Testis (tissue), 2 donors: ENCODE measurements at regions not wholly inside any gene's neighbourhood (a gene's known extent, or its start where the extent isn't known, plus 50 kb on each side); places are given as distances from the start of the nearest gene placed in this dataset.

ENCODE experiments used
- DNase-seq: peaks from one replicate; pipeline ENCODE4 v3.0.0-alpha.2; 2019
- H3K27ac ChIP-seq, 2 donors: fragments of 200-600 bp; sonication (generic); one replicate each; pipeline ENCODE4 v1.5.1; 2019
- H3K27me3 ChIP-seq: fragments of 200-600 bp; sonication (generic); one replicate; pipeline ENCODE4 v1.5.1; 2019
- H3K36me3 ChIP-seq: fragments of 200-600 bp; sonication (generic); one replicate; pipeline ENCODE4 v1.5.1; 2017; ENCODE audit warnings: low read depth; ENCODE audit errors: missing control alignments
- H3K4me1 ChIP-seq: fragments of 200-600 bp; sonication (generic); one replicate; pipeline ENCODE4 v1.5.1; 2019
- H3K4me3 ChIP-seq, 2 donors: fragments of 200-600 bp; sonication (generic); one replicate each; pipeline ENCODE4 v1.5.1; 2017 to 2019
- H3K9me3 ChIP-seq: fragments of 200-600 bp; sonication (generic); one replicate; pipeline ENCODE4 v1.5.1; 2017
- POLR2A ChIP-seq: fragments of 450-650 bp; IDR thresholded peaks from one replicate; pipeline ENCODE4 v1.6.1; 2017; ENCODE audit warnings: antibody characterized with exemption, mild to moderate bottlenecking, moderate library complexity
- WGBS, 2 donors: methylation state at CpG; one replicate each; pipeline ENCODE4 v1.1.5; 2018; 5-methylcytosine and 5-hydroxymethylcytosine counted together
- intact Hi-C: fragments of 100-400 bp; cut with DNase I; formaldehyde crosslinking; loops from one replicate; pipeline ENCODE4 v1.15.1; 2023; ENCODE audit warnings: low total_unique reads
- TF ChIP-seq, protein P1 (sequence below), 3 experiments: fragments of 450-650 bp in 2 of 3; fragments of 200-600 bp in 1 of 3; sonication (generic) in 1 of 3; IDR thresholded peaks; one replicate each; pipeline ENCODE4 v1.5.1; 2016 to 2019; ENCODE audit warnings: antibody characterized with exemption in 3 of 3, mild to moderate bottlenecking in 2 of 3, moderate library complexity in 1 of 3

DNA sequence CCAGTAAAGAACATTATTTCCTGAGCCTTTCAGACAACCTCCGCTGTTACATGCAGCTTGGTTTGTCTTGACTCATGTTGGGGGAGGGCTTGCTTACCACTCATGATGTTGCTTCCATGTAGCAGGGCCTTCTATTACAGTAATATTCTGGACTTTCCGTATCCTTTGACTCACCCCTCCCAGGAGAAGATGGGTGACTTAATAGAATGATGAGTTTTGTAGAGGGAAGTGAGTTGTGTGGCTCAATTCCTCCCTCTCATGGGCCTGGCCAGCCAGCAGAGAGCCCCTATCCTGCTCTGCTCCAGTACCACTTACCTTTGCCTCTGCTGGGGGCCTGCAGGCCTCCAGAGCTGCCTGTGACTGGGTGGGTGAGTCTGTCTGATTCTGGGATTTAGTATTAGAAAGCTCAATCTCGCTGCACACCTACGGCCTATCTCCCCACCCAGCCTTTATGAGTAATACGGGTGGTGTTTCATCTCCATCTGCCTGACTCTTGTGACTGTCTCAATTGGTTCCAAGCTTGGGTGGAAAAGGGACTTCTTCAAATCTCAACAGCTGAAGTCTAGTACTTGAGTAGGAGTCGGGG is 52.6 kb upstream of the KLF9 start:
- H3K27ac ChIP-seq, result no peak overlapping the region
- intact Hi-C loops, result no loop called here
- TF ChIP-seq POLR2A, result no peak
- TF ChIP-seq, protein P1, sequence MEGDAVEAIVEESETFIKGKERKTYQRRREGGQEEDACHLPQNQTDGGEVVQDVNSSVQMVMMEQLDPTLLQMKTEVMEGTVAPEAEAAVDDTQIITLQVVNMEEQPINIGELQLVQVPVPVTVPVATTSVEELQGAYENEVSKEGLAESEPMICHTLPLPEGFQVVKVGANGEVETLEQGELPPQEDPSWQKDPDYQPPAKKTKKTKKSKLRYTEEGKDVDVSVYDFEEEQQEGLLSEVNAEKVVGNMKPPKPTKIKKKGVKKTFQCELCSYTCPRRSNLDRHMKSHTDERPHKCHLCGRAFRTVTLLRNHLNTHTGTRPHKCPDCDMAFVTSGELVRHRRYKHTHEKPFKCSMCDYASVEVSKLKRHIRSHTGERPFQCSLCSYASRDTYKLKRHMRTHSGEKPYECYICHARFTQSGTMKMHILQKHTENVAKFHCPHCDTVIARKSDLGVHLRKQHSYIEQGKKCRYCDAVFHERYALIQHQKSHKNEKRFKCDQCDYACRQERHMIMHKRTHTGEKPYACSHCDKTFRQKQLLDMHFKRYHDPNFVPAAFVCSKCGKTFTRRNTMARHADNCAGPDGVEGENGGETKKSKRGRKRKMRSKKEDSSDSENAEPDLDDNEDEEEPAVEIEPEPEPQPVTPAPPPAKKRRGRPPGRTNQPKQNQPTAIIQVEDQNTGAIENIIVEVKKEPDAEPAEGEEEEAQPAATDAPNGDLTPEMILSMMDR (IDR thresholded peaks at IDR 0.05), result no peak
- WGBS, 2 donors, result 86 to 95% methylated on average over 6 of the region's 6 CpGs
- H3K4me3 ChIP-seq, result no peak overlapping the region
- H3K9me3 ChIP-seq, result no peaks in the 10 kb centered on the region
- DNase-seq, result no peak
- no peaks in the 10 kb centered on the region for H3K36me3 ChIP-seq
- H3K4me1 ChIP-seq, result peaks cover 13% of the 10 kb centered on the region
- no peaks in the 10 kb centered on the region for H3K27me3 ChIP-seq

DNA sequence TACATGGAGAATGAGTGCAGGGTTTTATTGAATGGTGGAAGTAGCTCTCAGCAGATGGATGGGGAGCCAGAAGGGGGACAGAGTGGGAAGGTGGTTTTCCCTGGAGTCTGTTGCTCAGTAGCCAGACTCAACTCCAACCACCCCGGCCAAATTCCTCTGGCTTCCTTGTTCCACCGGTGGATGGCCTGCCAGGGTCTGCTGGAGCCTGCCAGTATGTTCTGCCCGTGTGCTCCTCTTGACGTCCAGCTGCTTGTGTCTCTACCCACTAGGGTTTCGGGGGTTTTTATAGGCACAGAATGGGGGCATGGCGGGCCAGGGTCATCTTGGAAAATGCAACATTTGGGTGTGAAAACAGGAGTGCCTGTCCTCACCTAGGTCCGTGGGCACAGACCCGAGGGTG is 51.4 kb upstream of the KLF9 start:
- H3K9me3 ChIP-seq, result no peaks in the 10 kb centered on the region
- H3K4me1 ChIP-seq, result peaks cover 13% of the 10 kb centered on the region
- H3K36me3 ChIP-seq, result no peaks in the 10 kb centered on the region
- H3K27me3 ChIP-seq, result no peaks in the 10 kb centered on the region
- no peak overlapping the region for H3K27ac ChIP-seq
- WGBS, 2 donors, result 87 to 93% methylated on average over 7 to 8 of the region's 8 CpGs
- DNase-seq, result no peak
- TF ChIP-seq POLR2A, result no peak
- TF ChIP-seq, protein P1 (IDR thresholded peaks at IDR 0.05), result no peak
- no peak overlapping the region for H3K4me3 ChIP-seq
- intact Hi-C loops, result no loop called here

DNA sequence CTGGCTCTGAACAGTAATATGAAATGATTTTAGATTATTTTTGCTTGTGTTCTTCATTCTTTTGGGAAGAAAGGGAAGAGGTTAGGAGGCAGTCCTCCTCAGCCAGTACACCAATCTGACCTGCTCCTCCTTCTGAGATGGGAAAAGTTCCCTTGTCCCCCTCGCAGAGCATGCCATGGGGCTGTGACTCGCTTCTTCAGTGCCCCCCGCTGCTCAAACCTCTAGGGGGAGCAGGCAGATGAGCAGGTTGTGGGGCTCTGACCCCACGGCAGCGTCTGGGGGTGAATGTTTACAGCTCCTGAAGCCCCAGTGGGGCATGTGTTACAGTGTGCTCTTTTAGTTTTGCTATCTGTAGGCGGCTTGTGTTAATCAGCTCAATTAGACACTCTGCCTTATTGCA is 50.9 kb upstream of the KLF9 start:
- no peaks in the 10 kb centered on the region for H3K36me3 ChIP-seq
- H3K27me3 ChIP-seq, result no peaks in the 10 kb centered on the region
- no peak overlapping the region for H3K27ac ChIP-seq
- H3K9me3 ChIP-seq, result no peaks in the 10 kb centered on the region
- H3K4me3 ChIP-seq, result no peak overlapping the region
- intact Hi-C loops, result no loop called here
- TF ChIP-seq POLR2A, result no peak
- TF ChIP-seq, protein P1 (IDR thresholded peaks at IDR 0.05), result no peak
- no peak for DNase-seq
- H3K4me1 ChIP-seq, result peaks cover 8% of the 10 kb centered on the region
- WGBS, 2 donors, result 69 to 73% methylated on average over 3 to 6 of the region's 6 CpGs
